Activated T-helper 1 cell treated with anti-CD3 and anti-CD28 coated beads, Interleukin-12 subunit alpha, Interleukin-12 subunit beta, Interleukin-2, Interleukin-4 antibody, amounts not matched to agents 30 ng/mL and 10 ng/mL and 1 ng/mL, durations not matched to agents 14 hours and 24 hours and 36 hours (primary cell): ENCODE measurements at regions not wholly inside any gene's neighbourhood (a gene's known extent, or its start where the extent isn't known, plus 50 kb on each side); places are given as distances from the start of the nearest gene placed in this dataset.
"Not testable (repeated sequence)": the region's sequence is repeated elsewhere in the genome, so short reads cannot be mapped to it uniquely, and the experiment has no call there.

Experiments
- DNase-seq: peaks from one replicate; pipeline ENCODE4 v3.0.0; 2021; ENCODE audit warnings: low spot score
- H3K27ac Mint-ChIP-seq: one replicate; pipeline ENCODE4 v1.8.0; 2021; ENCODE audit warnings: mild to moderate bottlenecking, mixed read lengths
- H3K27me3 Mint-ChIP-seq: one replicate; pipeline ENCODE4 v1.8.0; 2022; ENCODE audit warnings: mild to moderate bottlenecking, moderate library complexity, mixed read lengths; ENCODE audit not compliant: insufficient read depth
- H3K36me3 Mint-ChIP-seq: one replicate; pipeline ENCODE4 v1.8.0; 2021; ENCODE audit warnings: low read depth, mixed read lengths
- H3K4me1 Mint-ChIP-seq: one replicate; pipeline ENCODE4 v1.8.0; 2021; ENCODE audit warnings: low read depth, mixed read lengths
- H3K4me3 Mint-ChIP-seq: one replicate; pipeline ENCODE4 v1.8.0; 2021; ENCODE audit warnings: mild to moderate bottlenecking, moderate library complexity, mixed read lengths
- H3K9me3 Mint-ChIP-seq: one replicate; pipeline ENCODE4 v1.8.0; 2021; ENCODE audit warnings: mixed read lengths
- intact Hi-C: fragments of 100-400 bp; cut with micrococcal nuclease; formaldehyde crosslinking; loops from one replicate; pipeline ENCODE4 v1.15.1; 2024

GRCh38 chr5:160497878-160498277, 76.2 kb downstream of the PTTG1 start:
- intact Hi-C loops, result no loop called here

GRCh38 chr5:160498441-160499043, 76.9 kb downstream of the PTTG1 start:
- H3K27me3 Mint-ChIP-seq, DNase-seq, H3K9me3 Mint-ChIP-seq, H3K4me3 Mint-ChIP-seq, H3K27ac Mint-ChIP-seq, intact Hi-C loops: not testable (repeated sequence)
- H3K4me1 Mint-ChIP-seq, result peaks cover 35% of the 10 kb centered on the region
- H3K36me3 Mint-ChIP-seq, result peaks cover 18% of the 10 kb centered on the region

More at GRCh38 chr5:160497878-160498277, 76.2 kb downstream of the PTTG1 start:
- Mint-ChIP-seq H3K4me1 (peaks cover 33% of the 10 kb centered on the region), H3K36me3 (peaks cover 18% of the 10 kb centered on the region), H3K27ac (no peak overlapping the region), H3K27me3 (no peaks in the 10 kb centered on the region), H3K9me3 (no peaks in the 10 kb centered on the region), H3K4me3 (no peak overlapping the region)
- no peak for DNase-seq

GRCh38 chr5:160500786-160501779, 79.4 kb downstream of the PTTG1 start:
- intact Hi-C loops, result loop anchor here (10.0 kb wide), 1 partner anchor 464 kb away; no protein-coding TSS in a partner anchor
- Mint-ChIP-seq H3K4me3 (no peak overlapping the region), H3K27ac (no peak overlapping the region), H3K36me3 (peaks cover 14% of the 10 kb centered on the region), H3K4me1 (peaks cover 50% of the 10 kb centered on the region), H3K9me3 (no peaks in the 10 kb centered on the region), H3K27me3 (peaks cover 2% of the 10 kb centered on the region)
- no peak for DNase-seq

- Mint-ChIP-seq H3K4me1 (peaks cover 74% of the 10 kb centered on the region), H3K4me3 (no peak overlapping the region), H3K9me3 (no peaks in the 10 kb centered on the region), H3K36me3 (peaks cover 4% of the 10 kb centered on the region), H3K27me3 (peaks cover 2% of the 10 kb centered on the region), H3K27ac (peak overlapping the region; percentile 73)
- DNase-seq, result no peak
- intact Hi-C loops, result loop anchor here (5.0 to 10.0 kb wide), 3 partner anchors 337 to 460 kb away; no protein-coding TSS in a partner anchor
Measured at GRCh38 chr5:160504906-160505305, 83.3 kb downstream of the PTTG1 start.

GRCh38 chr5:160506006-160507004, 84.7 kb downstream of the PTTG1 start:
- Mint-ChIP-seq H3K4me1 (peaks cover 68% of the 10 kb centered on the region), H3K36me3 (peaks cover 1% of the 10 kb centered on the region), H3K4me3 (peak overlapping the region; percentile 67), H3K9me3 (no peaks in the 10 kb centered on the region), H3K27me3 (peaks cover 2% of the 10 kb centered on the region), H3K27ac (peak overlapping the region; percentile 90)
- peak; percentile 79 for DNase-seq
- intact Hi-C loops, result loop anchor here (1.0 to 10.0 kb wide), 6 partner anchors 10 to 458 kb away; partner anchors contain the start of gene SLU7

- no peak for DNase-seq
- no peaks in the 10 kb centered on the region for H3K9me3 Mint-ChIP-seq
- H3K27me3 Mint-ChIP-seq, result peaks cover 5% of the 10 kb centered on the region
- peaks cover 3% of the 10 kb centered on the region for H3K36me3 Mint-ChIP-seq
- H3K27ac Mint-ChIP-seq, result peak overlapping the region; percentile 90
- peaks cover 68% of the 10 kb centered on the region for H3K4me1 Mint-ChIP-seq
- H3K4me3 Mint-ChIP-seq, result peak overlapping the region; percentile 67
- intact Hi-C loops, result loop anchor here (1.0 to 10.0 kb wide), 4 partner anchors 88 to 458 kb away; partner anchors contain the start of gene SLU7
Measured at GRCh38 chr5:160507221-160507721, 85.6 kb downstream of the PTTG1 start.

- Mint-ChIP-seq H3K4me1 (peaks cover 67% of the 10 kb centered on the region), H3K4me3 (peak overlapping the region; percentile 19)
Measured at GRCh38 chr5:160508780-160509361, 87.2 kb downstream of the PTTG1 start.

GRCh38 chr5:160511280-160511929, 89.8 kb downstream of the PTTG1 start:
- no peak overlapping the region for H3K4me3 Mint-ChIP-seq
- intact Hi-C loops, result no loop called here
- H3K36me3 Mint-ChIP-seq, result peaks cover 7% of the 10 kb centered on the region
- DNase-seq, result no peak
- no peaks in the 10 kb centered on the region for H3K9me3 Mint-ChIP-seq
- peaks cover 5% of the 10 kb centered on the region for H3K27me3 Mint-ChIP-seq
- no peak overlapping the region for H3K27ac Mint-ChIP-seq
- H3K4me1 Mint-ChIP-seq, result peaks cover 41% of the 10 kb centered on the region

More at GRCh38 chr5:160508780-160509361, 87.2 kb downstream of the PTTG1 start:
- Mint-ChIP-seq H3K27me3 (peaks cover 5% of the 10 kb centered on the region), H3K27ac (peak overlapping the region; percentile 66), H3K9me3 (no peaks in the 10 kb centered on the region), H3K36me3 (peaks cover 5% of the 10 kb centered on the region)
- intact Hi-C loops, result loop anchor here (1.0 to 10.0 kb wide), 8 partner anchors 30 to 1035 kb away; no protein-coding TSS in a partner anchor
- DNase-seq, result peak; percentile 67
